ENCODE measurements at regions not wholly inside any gene's neighbourhood (a gene's known extent, or its start where the extent isn't known, plus 50 kb on each side); places are given as distances from the start of the nearest gene placed in this dataset.
"Not testable (repeated sequence)": the region's sequence is repeated elsewhere in the genome, so short reads cannot be mapped to it uniquely, and the experiment has no call there.

DNA sequence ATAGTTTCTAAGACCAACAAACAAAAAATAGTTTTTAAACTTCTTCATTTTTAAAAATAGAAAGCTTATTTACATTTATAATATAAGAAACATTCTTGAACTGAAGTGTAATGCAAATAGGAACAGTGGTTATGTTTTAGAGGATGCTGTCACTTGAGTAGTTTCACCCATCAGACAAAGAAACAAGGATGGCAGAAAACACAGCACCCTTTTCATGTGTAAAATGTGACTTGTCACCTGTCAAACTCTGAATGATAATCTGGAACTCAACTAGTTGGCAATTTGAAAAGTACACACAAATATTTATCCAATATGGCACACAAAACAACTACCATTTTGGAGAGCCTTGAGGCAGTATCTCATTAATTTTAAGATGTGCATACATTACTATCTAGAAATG lies 816.0 kb downstream of the TSN start:
- not testable (repeated sequence) for TF ChIP-seq TAF1 (IDR thresholded peaks at IDR 0.05; ENCODE audit: borderline replicate concordance, low read depth, low read length); POLR2AphosphoS5 (IDR thresholded peaks at IDR 0.05; ENCODE audit: low read depth, low read length)
